ENCODE measurements at regions not wholly inside any gene's neighbourhood (a gene's known extent, or its start where the extent isn't known, plus 50 kb on each side); places are given as distances from the start of the nearest gene placed in this dataset.

- Histone ChIP-seq H3K27ac (no peak overlapping the region), H3K4me3 (no peak overlapping the region)
- TF ChIP-seq, protein P1, sequence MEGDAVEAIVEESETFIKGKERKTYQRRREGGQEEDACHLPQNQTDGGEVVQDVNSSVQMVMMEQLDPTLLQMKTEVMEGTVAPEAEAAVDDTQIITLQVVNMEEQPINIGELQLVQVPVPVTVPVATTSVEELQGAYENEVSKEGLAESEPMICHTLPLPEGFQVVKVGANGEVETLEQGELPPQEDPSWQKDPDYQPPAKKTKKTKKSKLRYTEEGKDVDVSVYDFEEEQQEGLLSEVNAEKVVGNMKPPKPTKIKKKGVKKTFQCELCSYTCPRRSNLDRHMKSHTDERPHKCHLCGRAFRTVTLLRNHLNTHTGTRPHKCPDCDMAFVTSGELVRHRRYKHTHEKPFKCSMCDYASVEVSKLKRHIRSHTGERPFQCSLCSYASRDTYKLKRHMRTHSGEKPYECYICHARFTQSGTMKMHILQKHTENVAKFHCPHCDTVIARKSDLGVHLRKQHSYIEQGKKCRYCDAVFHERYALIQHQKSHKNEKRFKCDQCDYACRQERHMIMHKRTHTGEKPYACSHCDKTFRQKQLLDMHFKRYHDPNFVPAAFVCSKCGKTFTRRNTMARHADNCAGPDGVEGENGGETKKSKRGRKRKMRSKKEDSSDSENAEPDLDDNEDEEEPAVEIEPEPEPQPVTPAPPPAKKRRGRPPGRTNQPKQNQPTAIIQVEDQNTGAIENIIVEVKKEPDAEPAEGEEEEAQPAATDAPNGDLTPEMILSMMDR (IDR thresholded peaks at IDR 0.05) = no peak
- DNase-seq (ENCODE audit: low spot score) = no peak
Observed at GRCh38 chr20:40449974-40450616, 238.9 kb downstream of the MAFB start.

DNA sequence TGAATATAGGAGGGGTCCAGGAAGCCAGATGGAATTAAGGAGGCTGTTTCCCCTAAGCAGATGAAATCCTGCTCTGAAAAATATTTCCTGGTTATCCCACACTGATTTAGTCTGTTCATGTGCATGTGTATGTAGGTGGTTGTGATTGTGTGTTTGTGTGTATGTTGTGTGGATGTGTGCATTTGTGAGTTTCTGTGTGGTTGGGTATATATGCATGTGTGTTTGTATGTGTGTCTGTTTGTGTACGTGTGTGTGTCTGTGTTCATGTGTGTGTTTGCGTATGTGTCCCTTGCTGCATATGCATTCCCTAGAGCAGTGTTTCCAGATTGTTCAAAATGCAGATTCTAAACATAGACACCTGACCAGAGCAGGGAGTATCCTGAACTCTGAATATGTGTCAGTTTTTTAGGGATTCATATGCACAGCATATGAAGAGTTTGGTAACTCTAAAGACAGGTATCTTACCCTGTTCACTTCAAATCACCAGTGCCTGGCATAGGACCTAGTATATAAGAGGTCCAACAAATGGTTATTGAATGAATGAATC, 239.8 kb downstream of the MAFB start:
- Histone ChIP-seq H3K4me3 (no peak overlapping the region), H3K27ac (no peak overlapping the region)
- TF ChIP-seq, protein P1 (IDR thresholded peaks at IDR 0.05) = no peak
- no peak for DNase-seq (ENCODE audit: low spot score)

- no peak for DNase-seq (ENCODE audit: low spot score)
- Histone ChIP-seq H3K27ac (no peak overlapping the region), H3K4me3 (no peak overlapping the region)
- TF ChIP-seq, protein P1 (IDR thresholded peaks at IDR 0.05) = no peak
Observed at GRCh38 chr20:40446888-40447287, 242.1 kb downstream of the MAFB start.

DNA sequence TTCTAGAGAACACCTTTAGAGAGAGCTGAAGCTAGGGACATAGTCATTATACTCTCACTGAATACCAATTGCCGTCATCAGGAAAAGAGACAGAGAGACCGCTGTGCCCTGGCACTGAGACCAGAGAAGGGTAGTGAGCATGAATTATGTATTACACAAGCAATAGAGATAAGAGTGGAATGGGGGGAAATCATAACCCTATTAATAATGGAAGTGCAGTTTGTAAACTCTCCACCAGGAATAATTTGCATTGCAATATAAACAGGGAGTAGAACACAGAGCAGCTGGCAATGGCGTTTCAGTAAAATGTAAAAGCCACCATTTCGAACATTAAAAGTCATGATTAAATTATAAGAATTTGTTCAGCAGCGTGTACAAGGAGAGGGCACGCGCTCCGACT, 244.5 kb downstream of the MAFB start:
- Histone ChIP-seq H3K4me3 (no peak overlapping the region), H3K27ac (no peak overlapping the region)
- no peak for DNase-seq (ENCODE audit: low spot score)
- TF ChIP-seq, protein P1 (IDR thresholded peaks at IDR 0.05) = no peak

DNA sequence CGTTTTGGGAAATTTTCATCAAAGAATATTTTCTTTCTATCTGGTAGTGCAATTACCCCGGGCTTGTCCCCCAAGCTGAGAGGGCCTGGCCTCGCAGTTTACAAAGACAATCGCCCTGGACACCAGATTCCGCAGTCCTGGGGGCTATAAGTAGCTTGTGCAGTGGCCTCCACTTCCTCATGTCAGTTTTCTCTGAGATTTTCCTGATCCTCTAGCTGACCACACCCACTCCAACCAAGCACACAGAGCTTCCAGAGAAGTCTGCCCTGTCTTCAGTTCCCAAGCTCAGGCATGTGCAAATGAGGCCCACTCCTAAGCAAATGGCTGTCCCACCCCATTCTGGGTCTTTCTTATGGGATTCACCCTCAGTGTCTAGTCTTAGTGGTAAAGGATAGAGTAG, 245.3 kb downstream of the MAFB start:
- TF ChIP-seq, protein P1 (IDR thresholded peaks at IDR 0.05) = no peak
- no peak for DNase-seq (ENCODE audit: low spot score)
- no peak overlapping the region for H3K4me3 ChIP-seq
- H3K27ac ChIP-seq = no peak overlapping the region

DNA sequence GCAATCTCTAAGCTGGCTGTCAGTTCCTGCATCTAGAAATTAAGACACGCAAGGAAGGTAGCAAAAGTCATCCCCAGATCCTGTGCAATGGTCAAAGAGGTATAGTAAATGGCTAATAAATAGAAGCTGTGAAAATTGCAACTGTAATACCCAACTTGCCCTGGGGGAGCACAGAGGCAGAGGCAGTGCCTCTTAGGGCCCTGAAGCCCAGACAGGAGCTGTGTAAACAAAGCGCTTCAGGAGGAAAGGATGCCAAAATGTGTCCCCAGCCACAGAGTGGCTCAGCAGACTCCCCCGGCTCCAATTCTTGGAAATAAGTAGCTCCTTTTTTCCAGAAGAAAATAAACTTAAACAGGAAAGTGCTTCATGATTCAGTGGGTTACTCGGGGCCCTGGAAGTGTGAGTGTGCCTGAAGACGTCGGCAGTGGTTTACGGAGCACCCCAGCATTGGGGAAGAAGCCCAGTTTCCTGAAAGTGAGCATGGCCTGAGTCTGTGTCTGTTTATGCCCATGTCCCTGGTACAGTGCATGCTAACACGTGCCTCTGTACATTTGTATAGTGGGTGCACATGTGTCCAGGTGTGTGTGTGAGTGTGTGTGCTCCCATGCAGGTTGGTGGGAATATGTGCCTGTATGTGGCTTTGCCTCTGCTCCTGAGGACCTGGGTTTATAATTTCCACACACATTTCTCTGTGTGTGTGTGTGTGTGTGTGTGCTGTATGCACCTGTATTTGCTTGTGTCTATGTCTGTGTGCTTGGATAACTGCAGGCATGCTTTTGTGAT, 246.7 kb downstream of the MAFB start:
- no peak overlapping the region for H3K27ac ChIP-seq
- no peak for DNase-seq (ENCODE audit: low spot score)
- no peak overlapping the region for H3K4me3 ChIP-seq
- TF ChIP-seq, protein P1 (IDR thresholded peaks at IDR 0.05) = no peak

Data from coronary artery (tissue), 2 donors.